GM12872 (cell line): ENCODE measurements at regions not wholly inside any gene's neighbourhood (a gene's known extent, or its start where the extent isn't known, plus 50 kb on each side); places are given as distances from the start of the nearest gene placed in this dataset.

Source experiments
- TF ChIP-seq, protein P1 (sequence below): IDR thresholded peaks from 3 replicates; pipeline ENCODE4 v1.5.1; 2011; ENCODE audit warnings: low read depth, mild to moderate bottlenecking, low read length, moderate library complexity; ENCODE audit not compliant: insufficient read depth

DNA sequence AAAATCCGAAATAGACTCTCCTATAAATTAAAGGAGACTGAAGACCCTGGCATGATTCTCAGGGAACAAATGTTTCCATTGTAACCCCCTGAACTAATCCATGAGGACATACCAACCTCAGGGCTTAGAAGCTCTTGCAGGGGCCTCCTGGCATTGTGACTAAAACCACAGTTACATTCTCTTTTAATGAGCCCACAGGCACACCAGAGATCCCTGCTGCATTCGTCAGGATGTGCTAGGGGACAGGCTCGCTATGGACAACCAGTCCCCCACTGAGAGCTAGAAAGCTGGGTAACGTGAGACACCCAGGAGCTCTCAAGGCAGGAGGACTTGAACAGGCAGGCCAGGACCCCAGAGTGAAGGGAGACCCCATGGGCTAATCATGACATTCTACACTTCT is 140.6 kb upstream of the TNRC6C start:
- TF ChIP-seq, protein P1, sequence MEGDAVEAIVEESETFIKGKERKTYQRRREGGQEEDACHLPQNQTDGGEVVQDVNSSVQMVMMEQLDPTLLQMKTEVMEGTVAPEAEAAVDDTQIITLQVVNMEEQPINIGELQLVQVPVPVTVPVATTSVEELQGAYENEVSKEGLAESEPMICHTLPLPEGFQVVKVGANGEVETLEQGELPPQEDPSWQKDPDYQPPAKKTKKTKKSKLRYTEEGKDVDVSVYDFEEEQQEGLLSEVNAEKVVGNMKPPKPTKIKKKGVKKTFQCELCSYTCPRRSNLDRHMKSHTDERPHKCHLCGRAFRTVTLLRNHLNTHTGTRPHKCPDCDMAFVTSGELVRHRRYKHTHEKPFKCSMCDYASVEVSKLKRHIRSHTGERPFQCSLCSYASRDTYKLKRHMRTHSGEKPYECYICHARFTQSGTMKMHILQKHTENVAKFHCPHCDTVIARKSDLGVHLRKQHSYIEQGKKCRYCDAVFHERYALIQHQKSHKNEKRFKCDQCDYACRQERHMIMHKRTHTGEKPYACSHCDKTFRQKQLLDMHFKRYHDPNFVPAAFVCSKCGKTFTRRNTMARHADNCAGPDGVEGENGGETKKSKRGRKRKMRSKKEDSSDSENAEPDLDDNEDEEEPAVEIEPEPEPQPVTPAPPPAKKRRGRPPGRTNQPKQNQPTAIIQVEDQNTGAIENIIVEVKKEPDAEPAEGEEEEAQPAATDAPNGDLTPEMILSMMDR: no peak

DNA sequence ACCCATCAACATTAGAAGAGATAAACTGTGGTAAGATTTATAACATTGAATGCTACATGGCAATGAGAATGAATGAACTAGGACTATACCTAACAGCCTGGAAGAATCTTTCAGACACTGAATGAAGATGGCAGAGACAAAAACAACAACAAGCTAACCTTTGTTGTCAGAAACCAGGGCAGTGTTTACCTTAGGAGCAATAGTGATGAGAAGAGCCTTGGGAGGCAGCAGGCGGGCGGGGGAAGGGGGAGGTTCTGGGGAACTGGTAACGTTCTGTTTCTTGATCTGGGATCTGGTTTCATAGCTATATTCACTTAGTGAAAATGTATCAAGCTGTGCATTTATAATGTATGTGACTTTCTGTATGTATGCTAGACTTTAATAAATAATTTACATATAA is 139.0 kb upstream of the TNRC6C start:
- TF ChIP-seq, protein P1: no peak

DNA sequence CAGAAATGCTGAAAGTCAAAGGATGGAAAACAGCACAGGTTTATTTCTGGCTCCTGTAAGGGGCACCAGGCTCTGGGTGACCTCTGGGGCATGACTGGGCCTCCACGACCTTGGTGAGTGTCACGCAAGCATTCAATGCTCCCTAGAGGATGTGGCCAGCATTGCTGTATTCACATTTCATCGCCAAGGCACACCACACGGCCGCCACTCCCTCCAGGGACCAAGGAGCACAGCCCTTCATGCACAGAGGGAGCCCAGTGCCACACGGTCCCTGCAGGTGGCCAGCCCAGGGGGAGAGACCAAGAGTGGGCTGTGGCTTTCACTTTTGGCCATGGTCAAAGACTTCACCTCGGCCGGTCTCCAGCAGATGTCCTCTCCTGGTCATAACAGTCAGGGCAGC is 137.4 kb upstream of the TNRC6C start:
- TF ChIP-seq, protein P1: peak; percentile 35; the same call in 2 of the 3 replicates

DNA sequence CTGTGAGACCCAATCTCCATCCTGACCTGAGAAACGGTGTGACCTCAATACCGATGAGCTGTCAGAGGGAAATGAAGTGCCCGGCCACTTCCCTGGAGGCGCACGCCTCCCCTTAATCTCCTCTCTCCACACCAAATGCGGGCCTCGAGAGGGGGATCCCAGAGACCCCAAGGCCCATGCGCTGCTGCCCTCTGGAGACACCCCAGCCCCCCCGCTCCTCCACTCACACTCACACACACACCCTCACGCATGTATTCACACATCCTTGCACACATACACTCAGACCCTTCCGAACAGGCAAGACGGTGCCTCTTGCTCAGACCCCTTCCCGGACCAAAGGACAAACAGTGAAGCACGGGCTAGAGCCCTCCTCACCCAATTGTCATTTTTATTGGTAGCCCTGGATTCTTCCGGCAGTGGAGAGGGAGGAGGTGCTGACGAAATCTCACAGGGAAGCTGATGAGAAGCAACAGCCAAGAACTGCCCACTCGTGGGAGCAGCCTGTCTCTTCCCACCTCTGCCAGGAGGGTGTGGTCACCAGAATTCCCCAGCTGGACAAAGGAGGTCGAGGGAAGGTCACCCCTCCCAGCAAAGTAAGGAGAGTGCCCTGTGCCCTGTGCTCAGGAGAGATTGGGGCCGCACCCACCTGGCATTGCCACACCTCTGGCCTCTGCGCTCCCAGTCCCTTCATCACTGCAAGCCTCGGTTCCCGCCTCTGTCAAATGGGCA is 136.0 kb upstream of the TNRC6C start:
- TF ChIP-seq, protein P1: no peak

DNA sequence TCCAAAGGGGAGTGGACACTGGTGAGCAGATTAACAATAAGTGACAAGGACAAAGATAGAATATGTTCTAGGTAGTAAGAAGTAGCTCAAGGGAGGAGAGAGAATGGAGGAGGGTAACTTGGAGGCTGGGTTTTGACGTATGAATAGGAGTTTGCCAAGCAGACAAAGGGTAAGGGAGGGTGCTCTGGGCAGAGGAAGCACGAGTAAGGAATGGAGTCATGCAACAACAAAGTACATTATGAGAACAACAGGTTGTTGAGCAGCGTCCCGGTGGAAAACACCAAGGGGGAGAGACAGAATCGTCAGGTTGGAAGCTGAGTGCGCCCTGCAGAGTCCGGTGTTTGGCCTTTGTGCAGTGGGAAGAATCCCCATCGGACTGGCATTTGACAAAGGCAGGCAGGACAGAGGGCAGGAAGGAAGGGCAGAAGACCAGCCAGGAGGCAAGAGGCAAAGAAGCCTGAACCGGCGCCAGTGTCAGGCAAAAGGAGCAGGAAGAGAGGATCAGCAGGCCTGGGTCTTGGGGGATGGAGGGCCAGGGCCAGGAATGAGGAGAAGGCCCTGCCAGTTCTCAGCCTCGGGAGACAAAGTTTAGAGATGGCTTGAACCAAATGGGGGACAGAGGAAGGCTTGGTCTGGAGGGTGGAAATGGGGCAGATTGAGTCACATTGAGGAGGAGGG is 134.3 kb upstream of the TNRC6C start:
- TF ChIP-seq, protein P1: no peak

DNA sequence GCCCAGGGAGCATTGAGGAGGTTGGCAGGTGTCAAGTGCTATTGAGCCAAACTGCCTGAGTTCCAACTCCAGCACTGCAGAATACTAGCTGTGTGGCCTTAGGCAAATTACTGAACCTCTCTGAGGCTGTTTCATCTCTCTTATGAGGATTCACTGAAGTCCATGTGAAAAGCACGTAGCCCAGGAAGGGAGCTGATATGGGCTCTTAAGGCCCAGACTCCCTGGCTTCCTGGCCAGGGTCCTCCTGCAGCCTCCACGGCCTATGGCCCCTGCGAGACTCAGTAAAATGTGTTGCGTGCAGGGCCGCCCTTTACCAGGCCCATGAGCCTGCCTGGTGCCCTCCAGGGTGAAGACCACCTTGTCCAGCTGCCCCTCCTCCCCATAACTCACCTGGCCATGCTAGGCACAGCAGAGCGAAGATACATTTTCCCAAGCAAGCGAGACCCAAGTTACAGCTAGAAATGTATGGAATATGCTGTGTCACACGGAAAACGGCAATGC is 133.7 kb upstream of the TNRC6C start:
- TF ChIP-seq, protein P1: no peak

DNA sequence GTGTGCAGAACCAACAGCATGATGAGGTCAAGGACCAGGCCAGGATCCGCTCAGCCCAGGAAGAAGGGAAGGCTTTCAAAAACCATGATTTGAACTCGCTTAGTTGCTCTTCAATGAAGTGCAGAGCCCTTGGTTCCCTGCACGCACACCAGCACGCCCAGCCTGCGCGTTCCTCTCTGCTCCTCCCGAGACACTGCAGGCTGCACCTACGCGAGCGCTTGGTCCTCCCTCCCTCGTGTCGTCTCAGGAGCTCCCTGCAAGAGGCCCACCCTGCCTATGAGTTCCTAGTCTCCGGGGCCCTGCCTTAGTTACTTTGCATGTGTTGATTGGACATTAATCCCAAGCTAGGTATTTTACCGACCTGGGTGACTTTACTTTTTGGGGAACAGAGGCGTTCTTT is 132.9 kb upstream of the TNRC6C start:
- TF ChIP-seq, protein P1: no peak
